ENCODE measurements at regions not wholly inside any gene's neighbourhood (a gene's known extent, or its start where the extent isn't known, plus 50 kb on each side); places are given as distances from the start of the nearest gene placed in this dataset.

GRCh38 chr14:23694949-23695663 lies 58.9 kb downstream of the DHRS2 start:
- Histone ChIP-seq H3K4me1 (ENCODE audit: control insufficient read depth in 1 of 2, insufficient read depth in 2 of 2, low read length in 2 of 2) (peaks cover 0 to 27% of the 10 kb centered on the region in 2 donors), H3K36me3 (ENCODE audit: control insufficient read depth in 1 of 2, insufficient read depth in 2 of 2, low read length in 2 of 2) (no peaks in the 10 kb centered on the region), H3K27me3 (ENCODE audit: low read depth, low read length) (no peaks in the 10 kb centered on the region), H3K27ac (ENCODE audit: low read length) (no peak overlapping the region), H3K9me3 (ENCODE audit: control insufficient read depth in 1 of 2, low read length in 2 of 2) (no peaks in the 10 kb centered on the region), H3K4me3 (ENCODE audit: low read depth in 1 of 2, low read length in 2 of 2) (peak overlapping the region; percentile 51 to 62)

- no peaks in the 10 kb centered on the region for H3K36me3 ChIP-seq (ENCODE audit: control insufficient read depth in 1 of 2, insufficient read depth in 2 of 2, low read length in 2 of 2)
- no peaks in the 10 kb centered on the region for H3K9me3 ChIP-seq (ENCODE audit: control insufficient read depth in 1 of 2, low read length in 2 of 2)
- no peak overlapping the region for H3K27ac ChIP-seq (ENCODE audit: low read length)
- H3K4me3 ChIP-seq (ENCODE audit: low read depth in 1 of 2, low read length in 2 of 2) = peak overlapping the region; percentile 51 to 62
- peaks cover 0 to 27% of the 10 kb centered on the region in 2 donors for H3K4me1 ChIP-seq (ENCODE audit: control insufficient read depth in 1 of 2, insufficient read depth in 2 of 2, low read length in 2 of 2)
- H3K27me3 ChIP-seq (ENCODE audit: low read depth, low read length) = no peaks in the 10 kb centered on the region
Observed at GRCh38 chr14:23695664-23695999, 59.5 kb downstream of the DHRS2 start.

GRCh38 chr14:23696701-23697239 lies 60.6 kb downstream of the DHRS2 start:
- peaks cover 0 to 27% of the 10 kb centered on the region in 2 donors for H3K4me1 ChIP-seq (ENCODE audit: control insufficient read depth in 1 of 2, insufficient read depth in 2 of 2, low read length in 2 of 2)
- H3K9me3 ChIP-seq (ENCODE audit: control insufficient read depth in 1 of 2, low read length in 2 of 2) = no peaks in the 10 kb centered on the region
- no peak overlapping the region for H3K27ac ChIP-seq (ENCODE audit: low read length)

DNA sequence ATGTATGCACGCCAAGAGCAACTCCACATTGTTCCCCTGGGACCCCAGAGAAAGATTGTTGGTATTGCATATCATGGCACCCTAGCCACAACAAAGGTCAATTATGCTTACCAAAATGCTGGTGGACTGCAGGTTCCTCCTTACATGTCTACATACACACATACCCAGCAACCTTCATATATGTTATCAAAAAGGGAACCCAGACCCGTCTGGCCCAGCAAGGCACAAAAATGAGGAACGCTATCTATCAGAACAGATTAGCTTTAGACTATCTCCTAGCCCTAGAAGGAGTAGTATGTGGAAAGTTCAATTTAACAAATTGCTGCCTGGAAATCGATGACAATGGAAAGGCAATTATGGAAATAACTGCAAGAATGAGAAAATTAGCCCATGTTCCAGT lies 61.5 kb downstream of the DHRS2 start:
- no peaks in the 10 kb centered on the region for H3K36me3 ChIP-seq (ENCODE audit: control insufficient read depth in 1 of 2, insufficient read depth in 2 of 2, low read length in 2 of 2)
- H3K27ac ChIP-seq (ENCODE audit: low read length) = no peak overlapping the region
- no peaks in the 10 kb centered on the region for H3K27me3 ChIP-seq (ENCODE audit: low read depth, low read length)
- H3K9me3 ChIP-seq (ENCODE audit: control insufficient read depth in 1 of 2, low read length in 2 of 2) = no peaks in the 10 kb centered on the region
- peaks cover 0 to 27% of the 10 kb centered on the region in 2 donors for H3K4me1 ChIP-seq (ENCODE audit: control insufficient read depth in 1 of 2, insufficient read depth in 2 of 2, low read length in 2 of 2)
- H3K4me3 ChIP-seq (ENCODE audit: low read depth in 1 of 2, low read length in 2 of 2) = no peak overlapping the region

More at GRCh38 chr14:23696701-23697239, 60.6 kb downstream of the DHRS2 start:
- no peaks in the 10 kb centered on the region for H3K27me3 ChIP-seq (ENCODE audit: low read depth, low read length)
- no peaks in the 10 kb centered on the region for H3K36me3 ChIP-seq (ENCODE audit: control insufficient read depth in 1 of 2, insufficient read depth in 2 of 2, low read length in 2 of 2)
- H3K4me3 ChIP-seq (ENCODE audit: low read depth in 1 of 2, low read length in 2 of 2) = no peak overlapping the region

DNA sequence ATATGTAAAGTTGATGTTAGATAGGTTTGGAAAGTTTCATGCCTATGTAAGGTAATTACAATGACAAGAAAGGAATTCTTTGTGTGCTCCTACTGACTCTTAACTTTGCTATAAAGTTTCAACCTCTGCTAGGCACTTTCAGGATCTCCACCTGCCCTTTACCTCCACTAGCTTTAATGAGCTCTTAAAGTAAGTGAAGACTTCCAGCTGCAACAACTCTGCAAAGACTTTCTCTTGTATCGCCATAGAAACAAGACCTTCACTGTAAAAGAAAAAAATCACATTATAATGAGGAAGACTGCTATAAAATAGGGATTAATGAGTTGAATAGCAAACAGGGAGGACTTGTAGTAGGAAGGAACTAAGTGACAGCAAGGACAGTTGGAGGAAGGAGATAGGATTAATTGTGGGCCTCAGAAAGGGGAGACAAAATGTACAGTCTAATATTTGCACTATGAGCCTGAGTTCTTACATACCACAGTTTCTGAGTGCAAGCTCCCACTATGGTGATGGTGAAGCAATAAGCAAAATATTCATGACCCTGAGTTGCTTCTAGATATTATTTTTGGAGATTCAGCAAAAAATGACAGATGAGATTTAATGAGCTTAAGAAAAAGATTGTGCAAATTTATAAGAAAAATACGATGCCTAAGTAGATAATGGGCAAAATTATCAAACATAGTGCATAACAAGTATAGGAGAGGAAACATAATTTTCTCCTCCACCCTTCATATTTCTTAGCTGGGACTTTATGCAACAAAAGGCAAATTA lies 66.7 kb downstream of the DHRS2 start:
- Histone ChIP-seq H3K4me3 (ENCODE audit: low read depth in 1 of 2, low read length in 2 of 2) (no peak overlapping the region), H3K9me3 (ENCODE audit: control insufficient read depth in 1 of 2, low read length in 2 of 2) (peaks cover 0 to 3% of the 10 kb centered on the region in 2 donors), H3K27me3 (ENCODE audit: low read depth, low read length) (no peaks in the 10 kb centered on the region), H3K36me3 (ENCODE audit: control insufficient read depth in 1 of 2, insufficient read depth in 2 of 2, low read length in 2 of 2) (no peaks in the 10 kb centered on the region), H3K27ac (ENCODE audit: low read length) (no peak overlapping the region), H3K4me1 (ENCODE audit: control insufficient read depth in 1 of 2, insufficient read depth in 2 of 2, low read length in 2 of 2) (no peaks in the 10 kb centered on the region)

- H3K36me3 ChIP-seq (ENCODE audit: control insufficient read depth in 1 of 2, insufficient read depth in 2 of 2, low read length in 2 of 2) = no peaks in the 10 kb centered on the region
- no peak overlapping the region for H3K27ac ChIP-seq (ENCODE audit: low read length)
- H3K4me3 ChIP-seq (ENCODE audit: low read depth in 1 of 2, low read length in 2 of 2) = no peak overlapping the region
- H3K27me3 ChIP-seq (ENCODE audit: low read depth, low read length) = no peaks in the 10 kb centered on the region
- H3K4me1 ChIP-seq (ENCODE audit: control insufficient read depth in 1 of 2, insufficient read depth in 2 of 2, low read length in 2 of 2) = no peaks in the 10 kb centered on the region
- peaks cover 0 to 3% of the 10 kb centered on the region in 2 donors for H3K9me3 ChIP-seq (ENCODE audit: control insufficient read depth in 1 of 2, low read length in 2 of 2)
Observed at GRCh38 chr14:23704890-23705289, 68.7 kb downstream of the DHRS2 start.

- no peaks in the 10 kb centered on the region for H3K27me3 ChIP-seq (ENCODE audit: low read depth, low read length)
- H3K4me1 ChIP-seq (ENCODE audit: control insufficient read depth in 1 of 2, insufficient read depth in 2 of 2, low read length in 2 of 2) = no peaks in the 10 kb centered on the region
- H3K9me3 ChIP-seq (ENCODE audit: control insufficient read depth in 1 of 2, low read length in 2 of 2) = peaks cover 0 to 3% of the 10 kb centered on the region in 2 donors
- no peaks in the 10 kb centered on the region for H3K36me3 ChIP-seq (ENCODE audit: control insufficient read depth in 1 of 2, insufficient read depth in 2 of 2, low read length in 2 of 2)
- H3K4me3 ChIP-seq (ENCODE audit: low read depth in 1 of 2, low read length in 2 of 2) = no peak overlapping the region
- no peak overlapping the region for H3K27ac ChIP-seq (ENCODE audit: low read length)
Observed at GRCh38 chr14:23707415-23707814, 71.3 kb downstream of the DHRS2 start.

DNA sequence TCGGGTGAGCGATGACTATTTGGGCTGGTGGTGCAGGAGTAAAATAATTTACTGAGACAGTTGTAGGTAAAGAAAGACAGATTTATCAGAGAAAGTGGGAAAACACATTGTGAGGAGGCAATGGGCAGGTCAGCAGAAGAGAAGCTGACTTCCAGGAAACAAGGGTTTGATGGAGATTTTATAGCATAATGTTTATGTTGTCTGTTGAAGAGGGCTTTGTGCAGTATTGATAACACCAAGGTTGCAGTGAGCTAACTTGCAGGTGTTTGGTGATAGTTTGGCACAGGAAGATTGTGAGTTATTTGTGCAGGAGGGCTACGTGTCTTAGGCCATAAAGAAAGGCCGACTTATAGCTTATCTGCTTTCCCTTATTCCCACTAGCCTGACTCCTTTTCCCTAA lies 72.2 kb downstream of the DHRS2 start:
- Histone ChIP-seq H3K36me3 (ENCODE audit: control insufficient read depth in 1 of 2, insufficient read depth in 2 of 2, low read length in 2 of 2) (no peaks in the 10 kb centered on the region), H3K27ac (ENCODE audit: low read length) (no peak overlapping the region), H3K4me3 (ENCODE audit: low read depth in 1 of 2, low read length in 2 of 2) (no peak overlapping the region), H3K4me1 (ENCODE audit: control insufficient read depth in 1 of 2, insufficient read depth in 2 of 2, low read length in 2 of 2) (no peaks in the 10 kb centered on the region), H3K27me3 (ENCODE audit: low read depth, low read length) (no peaks in the 10 kb centered on the region), H3K9me3 (ENCODE audit: control insufficient read depth in 1 of 2, low read length in 2 of 2) (peaks cover 0 to 3% of the 10 kb centered on the region in 2 donors)

DNA sequence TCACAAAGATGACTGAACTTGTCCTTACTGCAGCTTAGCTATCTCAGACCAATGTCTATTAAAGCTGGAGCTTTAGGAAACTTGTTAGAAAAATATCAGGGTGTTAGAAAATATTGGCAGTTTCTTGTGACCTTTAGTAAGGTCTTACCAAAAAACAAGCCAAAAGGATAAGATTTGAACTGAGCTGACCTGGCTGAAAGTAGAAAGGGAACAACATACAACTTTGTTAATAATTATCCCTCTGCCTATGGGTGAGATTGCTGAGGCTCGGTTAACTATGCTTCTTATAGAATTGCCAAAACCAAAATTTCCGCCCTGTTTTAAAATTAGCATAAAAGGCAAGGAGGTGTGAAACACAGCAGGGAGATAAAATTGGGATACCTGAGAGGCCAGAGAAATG lies 73.8 kb downstream of the DHRS2 start:
- Histone ChIP-seq H3K4me1 (ENCODE audit: control insufficient read depth in 1 of 2, insufficient read depth in 2 of 2, low read length in 2 of 2) (no peaks in the 10 kb centered on the region), H3K4me3 (ENCODE audit: low read depth in 1 of 2, low read length in 2 of 2) (no peak overlapping the region), H3K27ac (ENCODE audit: low read length) (no peak overlapping the region), H3K27me3 (ENCODE audit: low read depth, low read length) (no peaks in the 10 kb centered on the region), H3K9me3 (ENCODE audit: control insufficient read depth in 1 of 2, low read length in 2 of 2) (no peaks in the 10 kb centered on the region), H3K36me3 (ENCODE audit: control insufficient read depth in 1 of 2, insufficient read depth in 2 of 2, low read length in 2 of 2) (no peaks in the 10 kb centered on the region)

GRCh38 chr14:23712287-23712686 lies 76.1 kb downstream of the DHRS2 start:
- Histone ChIP-seq H3K4me1 (ENCODE audit: control insufficient read depth in 1 of 2, insufficient read depth in 2 of 2, low read length in 2 of 2) (no peaks in the 10 kb centered on the region), H3K27me3 (ENCODE audit: low read depth, low read length) (no peaks in the 10 kb centered on the region), H3K36me3 (ENCODE audit: control insufficient read depth in 1 of 2, insufficient read depth in 2 of 2, low read length in 2 of 2) (no peaks in the 10 kb centered on the region), H3K27ac (ENCODE audit: low read length) (no peak overlapping the region), H3K4me3 (ENCODE audit: low read depth in 1 of 2, low read length in 2 of 2) (no peak overlapping the region), H3K9me3 (ENCODE audit: control insufficient read depth in 1 of 2, low read length in 2 of 2) (no peaks in the 10 kb centered on the region)

- Histone ChIP-seq H3K4me3 (ENCODE audit: low read depth in 1 of 2, low read length in 2 of 2) (no peak overlapping the region), H3K4me1 (ENCODE audit: control insufficient read depth in 1 of 2, insufficient read depth in 2 of 2, low read length in 2 of 2) (no peaks in the 10 kb centered on the region), H3K9me3 (ENCODE audit: control insufficient read depth in 1 of 2, low read length in 2 of 2) (no peaks in the 10 kb centered on the region), H3K27ac (ENCODE audit: low read length) (no peak overlapping the region), H3K36me3 (ENCODE audit: control insufficient read depth in 1 of 2, insufficient read depth in 2 of 2, low read length in 2 of 2) (no peaks in the 10 kb centered on the region), H3K27me3 (ENCODE audit: low read depth, low read length) (no peaks in the 10 kb centered on the region)
Observed at GRCh38 chr14:23719225-23719985, 83.2 kb downstream of the DHRS2 start.
